ELR (cell line): ENCODE measurements at regions not wholly inside any gene's neighbourhood (a gene's known extent, or its start where the extent isn't known, plus 50 kb on each side); places are given as distances from the start of the nearest gene placed in this dataset.

ENCODE experiments used
- DNase-seq: peaks from one replicate; pipeline ENCODE4 v3.0.0-alpha.2; 2015; ENCODE audit warnings: low read depth

GRCh38 chr13:27367570-27367969, 56.8 kb upstream of the GTF3A start:
- DNase-seq = no peak

- peak; percentile 51 for DNase-seq
Measured at GRCh38 chr13:27370305-27370872, 54.0 kb upstream of the GTF3A start.

GRCh38 chr13:27371932-27372331, 52.5 kb upstream of the GTF3A start:
- DNase-seq = no peak

- no peak for DNase-seq
Measured at GRCh38 chr13:27372896-27373295, 51.5 kb upstream of the GTF3A start.

- no peak for DNase-seq
Measured at GRCh38 chr13:27374126-27374613, 50.2 kb upstream of the GTF3A start.
